K562 (cell line): ENCODE measurements at regions not wholly inside any gene's neighbourhood (a gene's known extent, or its start where the extent isn't known, plus 50 kb on each side); places are given as distances from the start of the nearest gene placed in this dataset.

Experiments
- CBX3 ChIP-seq, 2 experiments: IDR thresholded peaks; 1 replicate in 1 of 2; 2 replicates in 1 of 2; pipeline ENCODE4 v1.6.1; 2012; ENCODE audit warnings: inconsistent platforms in 2 of 2, low read length in 2 of 2, borderline replicate concordance in 1 of 2, control low read depth in 1 of 2
- CBX8 ChIP-seq: fragments of 200-600 bp; sonication (generic); IDR thresholded peaks from 2 replicates; pipeline ENCODE4 v1.6.1; 2012; ENCODE audit warnings: borderline replicate concordance, mixed run types, low read depth, mild to moderate bottlenecking, moderate library complexity, mixed read lengths, low read length, control low read depth, inconsistent platforms; ENCODE audit not compliant: poor library complexity, severe bottlenecking; ENCODE audit errors: extremely low read depth
- CC2D1A ChIP-seq: fragments of 450-650 bp; IDR thresholded peaks from 2 replicates; pipeline ENCODE4 v1.6.1; 2017; ENCODE audit warnings: mild to moderate bottlenecking
- CREB1 ChIP-seq, 2 experiments: sonication (generic) in 1 of 2; formaldehyde crosslinking in 1 of 2; IDR thresholded peaks; 2 replicates each; pipeline versions ENCODE4 v1.6.1 to v1.8.0; 2012 to 2022; ENCODE audit warnings: inconsistent platforms in 1 of 2, mild to moderate bottlenecking in 1 of 2, missing genetic modification reagents in 1 of 2, moderate library complexity in 1 of 2
- DNMT1 ChIP-seq: fragments of 450-650 bp; IDR thresholded peaks from 2 replicates; pipeline ENCODE4 v1.6.1; 2016; ENCODE audit warnings: antibody characterized with exemption, mild to moderate bottlenecking
- ETV5 ChIP-seq: sonication (generic); formaldehyde crosslinking; IDR thresholded peaks from 2 replicates; pipeline ENCODE4 v1.4.0; 2020; ENCODE audit warnings: low read depth, mild to moderate bottlenecking, missing genetic modification reagents
- FOS ChIP-seq: IDR thresholded peaks from 3 replicates; pipeline ENCODE4 v1.6.1; 2011; ENCODE audit not compliant: insufficient read length; ENCODE audit errors: extremely low read depth
- GTF2E2 ChIP-seq: fragments of 200-800 bp; sonication (Bioruptor generic); IDR thresholded peaks from 2 replicates; pipeline ENCODE4 v1.6.1; 2016; ENCODE audit warnings: missing genetic modification characterization, missing compliant biosample characterization
- HIVEP1 ChIP-seq: fragments of 250-450 bp; sonication (Bioruptor Pico); IDR thresholded peaks from 2 replicates; pipeline ENCODE4 v1.4.0; 2020; ENCODE audit warnings: mild to moderate bottlenecking
- HOXB6 ChIP-seq: fragments of 250-450 bp; sonication (Bioruptor Pico); IDR thresholded peaks from 2 replicates; pipeline ENCODE4 v1.5.1; 2022; ENCODE audit warnings: mild to moderate bottlenecking, borderline replicate concordance
- MAFF ChIP-seq: IDR thresholded peaks from 2 replicates; pipeline ENCODE4 v1.6.1; 2012; ENCODE audit warnings: low read length, improper control_type of control experiment
- NFXL1 ChIP-seq: fragments of 450-650 bp; formaldehyde crosslinking; IDR thresholded peaks from 2 replicates; pipeline ENCODE4 v1.4.0; 2021; ENCODE audit warnings: mild to moderate bottlenecking
- PCBP1 ChIP-seq: fragments of 200-400 bp; formaldehyde crosslinking; IDR thresholded peaks from 2 replicates; pipeline ENCODE4 v1.6.1; 2018; ENCODE audit warnings: mild to moderate bottlenecking, low read depth, low read length; ENCODE audit not compliant: poor library complexity, severe bottlenecking
- POLR2G ChIP-seq: fragments of 200-400 bp; formaldehyde crosslinking; IDR thresholded peaks from 2 replicates; pipeline ENCODE4 v1.6.1; 2017; ENCODE audit warnings: low read depth, mild to moderate bottlenecking, antibody characterized with exemption, low read length, moderate library complexity
- RB1 ChIP-seq: fragments of 450-650 bp; IDR thresholded peaks from 2 replicates; pipeline ENCODE4 v1.6.1; 2017; ENCODE audit warnings: low read depth, mild to moderate bottlenecking
- RBM25 ChIP-seq: fragments of 200-400 bp; formaldehyde crosslinking; IDR thresholded peaks from 2 replicates; pipeline ENCODE4 v1.6.1; 2018; ENCODE audit warnings: low read length, low read depth, moderate library complexity; ENCODE audit not compliant: severe bottlenecking
- SIX5 ChIP-seq, 2 experiments: IDR thresholded peaks; 2 replicates each; pipeline ENCODE4 v1.6.1; 2011; ENCODE audit warnings: low read length in 2 of 2, borderline replicate concordance in 1 of 2, low read depth in 1 of 2, mild to moderate bottlenecking in 1 of 2, moderate library complexity in 1 of 2; ENCODE audit not compliant: insufficient read depth in 1 of 2
- SPI1 ChIP-seq: IDR thresholded peaks from 2 replicates; pipeline ENCODE4 v1.6.1; 2011; ENCODE audit warnings: low read depth, low read length, control low read depth, borderline replicate concordance
- ZFP1 ChIP-seq: fragments of 450-650 bp; formaldehyde crosslinking; IDR thresholded peaks from 2 replicates; pipeline ENCODE4 v1.4.0; 2020; ENCODE audit warnings: mild to moderate bottlenecking, mixed read lengths
- ZFX ChIP-seq: sonication (generic); formaldehyde crosslinking; IDR thresholded peaks from 2 replicates; pipeline ENCODE4 v1.8.0; 2022; ENCODE audit warnings: mild to moderate bottlenecking, missing genetic modification reagents, moderate library complexity
- ZNF695 ChIP-seq: fragments of 450-650 bp; formaldehyde crosslinking; IDR thresholded peaks from 2 replicates; pipeline ENCODE4 v1.4.0; 2020; ENCODE audit warnings: mild to moderate bottlenecking, moderate library complexity
- ZNF740 ChIP-seq, 3 experiments: fragments of 200-800 bp in 1 of 3; sonication (Bioruptor generic) in 1 of 3; sonication (generic) in 1 of 3; formaldehyde crosslinking in 1 of 3; IDR thresholded peaks; 2 replicates each; pipeline versions ENCODE4 v1.6.1 to v1.8.0; 2016 to 2022; ENCODE audit warnings: mild to moderate bottlenecking in 2 of 3, missing compliant biosample characterization in 2 of 3, missing genetic modification characterization in 2 of 3, missing genetic modification reagents in 1 of 3
- ZZZ3 ChIP-seq: fragments of 450-650 bp; IDR thresholded peaks from 2 replicates; pipeline ENCODE4 v1.6.1; 2016; ENCODE audit warnings: antibody characterized with exemption, mild to moderate bottlenecking, moderate library complexity
- TF ChIP-seq, protein P1 (sequence below): sonication (generic); formaldehyde crosslinking; IDR thresholded peaks from 2 replicates; pipeline ENCODE4 v1.9.0; 2022; ENCODE audit warnings: mild to moderate bottlenecking, missing genetic modification reagents
- TF ChIP-seq, protein P2 (sequence below), 2 experiments: fragments of 450-650 bp in 1 of 2; sonication (generic) in 1 of 2; formaldehyde crosslinking; conservative IDR thresholded peaks; 2 replicates each; pipeline versions ENCODE4 v1.4.0 to v1.8.1; 2020 to 2022; ENCODE audit warnings: mild to moderate bottlenecking in 1 of 2, missing genetic modification reagents in 1 of 2

DNA sequence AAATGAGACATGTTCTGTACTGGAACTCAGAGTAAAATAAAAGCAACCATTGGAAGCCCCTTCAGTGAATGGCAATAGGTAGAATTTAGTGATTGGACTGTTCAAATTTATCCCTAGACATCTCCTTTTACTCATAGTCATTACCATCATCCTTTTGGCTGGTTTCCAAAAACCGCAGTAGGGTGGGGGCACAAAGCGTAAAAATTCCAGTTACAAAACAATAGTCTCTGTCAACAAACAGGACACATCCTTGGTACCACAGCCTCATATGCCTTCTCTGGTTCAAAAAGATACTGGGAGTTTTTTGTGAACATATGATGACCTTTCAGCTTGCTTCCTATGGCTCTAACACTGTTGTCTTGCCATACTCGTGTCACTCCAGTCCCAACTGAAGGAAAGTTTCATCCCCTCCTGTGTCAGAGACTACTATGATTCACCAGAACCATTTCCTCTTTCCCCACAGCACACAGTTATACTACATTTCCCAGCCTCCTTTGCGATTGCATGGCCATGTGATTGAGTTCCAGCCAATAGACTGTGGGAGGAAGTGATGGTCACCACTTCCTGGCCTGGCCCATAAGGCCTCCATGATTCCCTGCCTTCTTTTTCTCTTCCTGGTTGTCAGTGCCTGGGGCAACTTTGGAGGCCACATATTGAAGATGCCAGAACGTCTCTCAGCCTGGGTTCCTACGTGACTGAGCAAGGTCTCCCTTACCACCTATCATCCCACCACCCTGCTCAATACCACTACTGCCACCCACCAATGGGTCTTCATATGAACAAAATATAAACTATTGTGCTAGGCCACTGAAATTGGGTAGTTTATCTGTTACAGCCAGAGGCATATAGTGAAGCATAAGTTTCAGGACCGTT is 162.4 kb downstream of the ID4 start (continued):
- peak; percentile 12; the same call in 1 of the 2 replicates for TF ChIP-seq MAFF
- TF ChIP-seq DNMT1 = no peak
- no peak for TF ChIP-seq HOXB6 (CRISPR knock-in tag)
- TF ChIP-seq RB1 = no peak
- TF ChIP-seq CC2D1A = 0 out of 2 replicates have a peak, but pooled peaks have one; percentile 43
- TF ChIP-seq GTF2E2 (tag) = peak; percentile 61; the same call in 1 of the 2 replicates
- peak; percentile 99 for TF ChIP-seq SPI1
- TF ChIP-seq NFXL1 (CRISPR knock-in tag) = no peak
- TF ChIP-seq ETV5 (CRISPR knock-in tag) = 0 out of 2 replicates have a peak, but pooled peaks have one; percentile 38
- TF ChIP-seq CBX3 (IDR thresholded peaks at IDR 0.05; ENCODE audit: borderline replicate concordance in 1 of 2, low read length in 2 of 2) = peak in 1 of 2 experiments; percentile 100; a peak in 2 of 3 replicates
- no peak for TF ChIP-seq CBX8
- peak; percentile 70 for TF ChIP-seq FOS
- TF ChIP-seq SIX5 (IDR thresholded peaks at IDR 0.05; ENCODE audit: borderline replicate concordance in 1 of 2, insufficient read depth in 1 of 2, low read depth in 1 of 2, low read length in 2 of 2) = peak; percentile 62 to 83
- no peak for TF ChIP-seq ZNF695 (CRISPR knock-in tag)
- TF ChIP-seq RBM25 = peak; percentile 60
- no peak for TF ChIP-seq ZZZ3
- TF ChIP-seq, protein P1, sequence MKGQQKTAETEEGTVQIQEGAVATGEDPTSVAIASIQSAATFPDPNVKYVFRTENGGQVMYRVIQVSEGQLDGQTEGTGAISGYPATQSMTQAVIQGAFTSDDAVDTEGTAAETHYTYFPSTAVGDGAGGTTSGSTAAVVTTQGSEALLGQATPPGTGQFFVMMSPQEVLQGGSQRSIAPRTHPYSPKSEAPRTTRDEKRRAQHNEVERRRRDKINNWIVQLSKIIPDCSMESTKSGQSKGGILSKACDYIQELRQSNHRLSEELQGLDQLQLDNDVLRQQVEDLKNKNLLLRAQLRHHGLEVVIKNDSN = peak; percentile 98
- no peak for TF ChIP-seq ZFP1 (CRISPR knock-in tag)
- no peak for TF ChIP-seq POLR2G
- TF ChIP-seq, protein P2, sequence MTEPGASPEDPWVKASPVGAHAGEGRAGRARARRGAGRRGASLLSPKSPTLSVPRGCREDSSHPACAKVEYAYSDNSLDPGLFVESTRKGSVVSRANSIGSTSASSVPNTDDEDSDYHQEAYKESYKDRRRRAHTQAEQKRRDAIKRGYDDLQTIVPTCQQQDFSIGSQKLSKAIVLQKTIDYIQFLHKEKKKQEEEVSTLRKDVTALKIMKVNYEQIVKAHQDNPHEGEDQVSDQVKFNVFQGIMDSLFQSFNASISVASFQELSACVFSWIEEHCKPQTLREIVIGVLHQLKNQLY (CRISPR knock-in tag; conservative IDR thresholded peaks at IDR 0.05) = no peak
- TF ChIP-seq PCBP1 = no peak
- no peak for TF ChIP-seq ZNF740 (CRISPR knock-in tag; IDR thresholded peaks at IDR 0.05)
- TF ChIP-seq ZNF740 (tag; IDR thresholded peaks at IDR 0.05) = 0 out of 4 replicates have a peak, but pooled peaks of 1 of the 2 experiments have one; percentile 40
- TF ChIP-seq HIVEP1 (CRISPR knock-in tag) = 0 out of 2 replicates have a peak, but pooled peaks have one; percentile 26
- peak; percentile 24; the same call in 1 of the 2 replicates for TF ChIP-seq ZFX (CRISPR knock-in tag)
- peak; percentile 51 for TF ChIP-seq CREB1 (IDR thresholded peaks at IDR 0.05)
- TF ChIP-seq CREB1 (CRISPR knock-in tag; IDR thresholded peaks at IDR 0.05) = peak; percentile 73
